Frontal cortex (tissue), 3 donors: ENCODE measurements at regions not wholly inside any gene's neighbourhood (a gene's known extent, or its start where the extent isn't known, plus 50 kb on each side); places are given as distances from the start of the nearest gene placed in this dataset.

Experiments used
- DNase-seq, 2 donors: peaks; one replicate each; pipeline ENCODE4 v3.0.0; 2012; ENCODE audit warnings: low spot score in 2 of 2
- FAIRE-seq: peaks from 2 replicates; lab custom pipeline; 2012; peaks lifted over from hg19 to GRCh38; lab: Jason Lieb, UNC
- donor health status: control.
- donor health status: control.
- donor health status: control.

- no peak for FAIRE-seq
- no peak for DNase-seq
These were observed 214.6 kb upstream of the UBE2E2 start for GRCh38 chr3:22988566-22988965.

- FAIRE-seq (no peak), DNase-seq (no peak)
These were observed 213.4 kb upstream of the UBE2E2 start for GRCh38 chr3:22989716-22990115.

GRCh38 chr3:22990291-22991200 lies 212.6 kb upstream of the UBE2E2 start:
- DNase-seq (no peak), FAIRE-seq (no peak)

GRCh38 chr3:22994781-22995180 lies 208.3 kb upstream of the UBE2E2 start:
- DNase-seq, result no peak
- FAIRE-seq, result no peak

GRCh38 chr3:22996920-22997571 lies 206.1 kb upstream of the UBE2E2 start:
- FAIRE-seq (no peak), DNase-seq (no peak)

GRCh38 chr3:23000371-23000770 lies 202.8 kb upstream of the UBE2E2 start:
- DNase-seq (no peak), FAIRE-seq (no peak)

GRCh38 chr3:23002151-23002550 lies 201.0 kb upstream of the UBE2E2 start:
- no peak for DNase-seq
- no peak for FAIRE-seq

GRCh38 chr3:23002836-23003732 lies 200.0 kb upstream of the UBE2E2 start:
- DNase-seq (no peak), FAIRE-seq (no peak)

GRCh38 chr3:23003733-23004046 lies 199.4 kb upstream of the UBE2E2 start:
- FAIRE-seq, result no peak
- no peak for DNase-seq

GRCh38 chr3:23004971-23005370 lies 198.2 kb upstream of the UBE2E2 start:
- FAIRE-seq (no peak), DNase-seq (no peak)

GRCh38 chr3:23017801-23018200 lies 185.3 kb upstream of the UBE2E2 start:
- FAIRE-seq (no peak), DNase-seq (no peak)

GRCh38 chr3:23019596-23020300 lies 183.4 kb upstream of the UBE2E2 start:
- DNase-seq, result no peak
- FAIRE-seq, result no peak

- DNase-seq (no peak), FAIRE-seq (no peak)
These were observed 174.8 kb upstream of the UBE2E2 start for GRCh38 chr3:23028294-23028693.

- no peak for FAIRE-seq
- DNase-seq, result no peak
These were observed 174.1 kb upstream of the UBE2E2 start for GRCh38 chr3:23029001-23029400.

GRCh38 chr3:23035927-23036640 lies 167.0 kb upstream of the UBE2E2 start:
- FAIRE-seq, result no peak
- no peak for DNase-seq

GRCh38 chr3:23036728-23037127 lies 166.4 kb upstream of the UBE2E2 start:
- FAIRE-seq, result no peak
- no peak for DNase-seq

- DNase-seq (no peak), FAIRE-seq (no peak)
These were observed 164.7 kb upstream of the UBE2E2 start for GRCh38 chr3:23038471-23038870.

- FAIRE-seq (no peak), DNase-seq (no peak)
These were observed 161.0 kb upstream of the UBE2E2 start for GRCh38 chr3:23041918-23042696.

- DNase-seq, result no peak
- FAIRE-seq, result no peak
These were observed 158.7 kb upstream of the UBE2E2 start for GRCh38 chr3:23044463-23044862.
